ENCODE measurements at regions not wholly inside any gene's neighbourhood (a gene's known extent, or its start where the extent isn't known, plus 50 kb on each side); places are given as distances from the start of the nearest gene placed in this dataset.

DNA sequence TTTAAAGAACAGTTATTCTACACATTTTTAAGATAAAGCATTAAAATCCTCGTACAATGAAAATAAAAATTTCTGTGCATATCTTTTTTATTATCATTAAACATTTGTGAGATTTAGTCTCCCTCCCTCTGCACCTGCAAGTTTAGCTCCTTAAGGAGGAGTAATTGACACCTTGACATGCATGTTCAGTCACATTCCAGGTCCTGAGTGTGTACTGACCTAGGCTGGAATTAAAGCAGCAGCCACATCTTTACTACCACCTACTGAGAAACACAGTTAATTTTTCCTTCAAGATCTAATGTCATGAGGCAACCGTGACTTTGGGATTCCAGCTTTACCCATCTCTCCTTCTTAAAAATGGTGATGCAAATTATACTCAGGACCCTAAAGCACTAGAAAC is 123.1 kb upstream of the FREM2 start:
- intact Hi-C loops (cut with DNase I; ENCODE audit: low total_unique reads), result no loop called here
- Histone ChIP-seq H3K4me1 (no peaks in the 10 kb centered on the region), H3K27me3 (replicated peaks in 1 of 7) (no peaks in the 10 kb centered on the region), H3K27ac (no peak overlapping the region), H3K4me3 (no peak overlapping the region), H3K36me3 (no peaks in the 10 kb centered on the region), H3K9me3 (no peaks in the 10 kb centered on the region)
- 83 to 90% (median 87%) methylated on average over 2 of the region's 2 CpGs for WGBS, 5 donors
- no peak for DNase-seq
- no peak for TF ChIP-seq POLR2A (IDR thresholded peaks at IDR 0.05)

DNA sequence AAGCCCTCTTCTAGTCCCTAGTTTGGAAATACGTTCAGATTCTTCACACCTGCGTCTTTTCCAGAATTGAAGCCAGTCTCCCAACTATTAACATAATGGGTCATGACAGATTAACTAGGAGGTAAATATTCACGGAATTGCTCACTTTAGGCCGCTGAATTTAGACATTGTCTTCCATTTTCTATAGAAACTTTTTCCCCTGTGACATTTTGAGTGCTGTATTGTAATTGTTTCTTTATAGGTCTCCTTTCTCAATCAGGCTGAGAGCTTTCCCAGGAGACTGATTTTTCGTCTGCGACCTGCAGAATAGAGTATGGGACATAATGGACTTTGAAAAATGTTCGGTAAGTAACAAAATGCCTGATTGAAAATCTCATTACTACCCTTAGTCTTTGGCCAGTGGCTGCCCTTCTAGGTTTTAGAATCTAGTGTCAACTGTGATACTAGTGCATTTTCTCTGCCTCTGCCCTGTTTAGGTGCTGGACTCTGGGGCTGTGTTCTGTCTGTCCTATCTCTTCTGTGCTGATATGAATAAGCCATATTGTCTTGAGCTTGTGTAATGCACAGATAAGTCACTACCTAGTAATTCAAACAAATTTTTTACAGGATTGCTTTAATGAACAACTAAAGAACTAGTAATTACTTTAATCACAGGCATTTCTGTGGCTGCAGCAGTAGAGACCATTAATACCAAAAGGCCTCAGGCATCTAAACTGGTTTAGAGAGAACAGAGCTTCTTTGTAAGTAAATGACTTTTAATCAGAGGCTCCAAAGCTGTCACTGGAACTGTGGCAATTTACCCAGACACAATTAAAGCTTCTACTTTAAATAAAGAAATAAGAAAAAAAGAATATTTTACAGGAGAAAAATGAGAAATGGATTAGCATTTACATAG is 122.4 kb upstream of the FREM2 start:
- WGBS, 5 donors, result 78 to 87% (median 86%) methylated on average over 7 of the region's 7 CpGs
- intact Hi-C loops (cut with DNase I; ENCODE audit: low total_unique reads), result no loop called here

DNA sequence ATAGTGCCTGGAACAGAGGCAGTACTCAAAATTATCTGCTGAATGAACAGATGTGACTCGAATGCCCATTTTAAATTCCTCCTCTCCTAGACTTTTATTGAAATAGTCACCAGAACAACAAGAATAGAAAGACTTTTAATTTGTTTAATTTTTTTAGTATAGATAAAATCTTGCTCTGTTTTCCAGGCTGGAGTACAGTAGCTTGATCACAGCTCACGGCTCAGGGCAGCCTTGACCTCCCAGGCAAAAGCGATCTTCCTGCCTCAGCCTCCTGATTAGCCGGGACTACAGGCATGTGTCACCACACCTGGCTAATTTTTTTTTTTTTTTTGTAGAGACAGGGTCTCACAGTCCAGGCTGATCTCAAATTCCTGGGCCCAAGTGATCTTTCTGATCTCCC is 120.9 kb upstream of the FREM2 start:
- H3K27ac ChIP-seq, result no peak overlapping the region
- intact Hi-C loops (cut with DNase I; ENCODE audit: low total_unique reads), result no loop called here
- TF ChIP-seq POLR2A (IDR thresholded peaks at IDR 0.05), result no peak
- TF ChIP-seq, protein P1, sequence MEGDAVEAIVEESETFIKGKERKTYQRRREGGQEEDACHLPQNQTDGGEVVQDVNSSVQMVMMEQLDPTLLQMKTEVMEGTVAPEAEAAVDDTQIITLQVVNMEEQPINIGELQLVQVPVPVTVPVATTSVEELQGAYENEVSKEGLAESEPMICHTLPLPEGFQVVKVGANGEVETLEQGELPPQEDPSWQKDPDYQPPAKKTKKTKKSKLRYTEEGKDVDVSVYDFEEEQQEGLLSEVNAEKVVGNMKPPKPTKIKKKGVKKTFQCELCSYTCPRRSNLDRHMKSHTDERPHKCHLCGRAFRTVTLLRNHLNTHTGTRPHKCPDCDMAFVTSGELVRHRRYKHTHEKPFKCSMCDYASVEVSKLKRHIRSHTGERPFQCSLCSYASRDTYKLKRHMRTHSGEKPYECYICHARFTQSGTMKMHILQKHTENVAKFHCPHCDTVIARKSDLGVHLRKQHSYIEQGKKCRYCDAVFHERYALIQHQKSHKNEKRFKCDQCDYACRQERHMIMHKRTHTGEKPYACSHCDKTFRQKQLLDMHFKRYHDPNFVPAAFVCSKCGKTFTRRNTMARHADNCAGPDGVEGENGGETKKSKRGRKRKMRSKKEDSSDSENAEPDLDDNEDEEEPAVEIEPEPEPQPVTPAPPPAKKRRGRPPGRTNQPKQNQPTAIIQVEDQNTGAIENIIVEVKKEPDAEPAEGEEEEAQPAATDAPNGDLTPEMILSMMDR (IDR thresholded peaks at IDR 0.05 in 8 of 11, conservative IDR thresholded peaks at IDR 0.05 in 3 of 11), result no peak
- TF ChIP-seq POLR2AphosphoS5 (IDR thresholded peaks at IDR 0.05), result no peak
- H3K27me3 ChIP-seq (replicated peaks in 1 of 7), result no peaks in the 10 kb centered on the region
- 65 to 82% (median 76%) methylated on average over 4 of the region's 4 CpGs for WGBS, 5 donors
- no peaks in the 10 kb centered on the region for H3K36me3 ChIP-seq
- no peak for DNase-seq
- peaks cover 0 to 7% (median 0%) of the 10 kb centered on the region in 8 donors for H3K9me3 ChIP-seq
- H3K4me3 ChIP-seq, result no peak overlapping the region
- no peaks in the 10 kb centered on the region for H3K4me1 ChIP-seq

More for the DNA sequence above, 122.4 kb upstream of the FREM2 start:
- H3K4me1 ChIP-seq, result no peaks in the 10 kb centered on the region
- no peaks in the 10 kb centered on the region for H3K9me3 ChIP-seq
- no peak overlapping the region for H3K4me3 ChIP-seq
- DNase-seq, result no peak
- H3K27ac ChIP-seq, result no peak overlapping the region
- TF ChIP-seq POLR2AphosphoS5 (IDR thresholded peaks at IDR 0.05) (no peak), POLR2A (IDR thresholded peaks at IDR 0.05) (no peak)
- TF ChIP-seq, protein P1 (IDR thresholded peaks at IDR 0.05 in 8 of 11, conservative IDR thresholded peaks at IDR 0.05 in 3 of 11), result no peak
- no peaks in the 10 kb centered on the region for H3K36me3 ChIP-seq
- no peaks in the 10 kb centered on the region for H3K27me3 ChIP-seq (replicated peaks in 1 of 7)

DNA sequence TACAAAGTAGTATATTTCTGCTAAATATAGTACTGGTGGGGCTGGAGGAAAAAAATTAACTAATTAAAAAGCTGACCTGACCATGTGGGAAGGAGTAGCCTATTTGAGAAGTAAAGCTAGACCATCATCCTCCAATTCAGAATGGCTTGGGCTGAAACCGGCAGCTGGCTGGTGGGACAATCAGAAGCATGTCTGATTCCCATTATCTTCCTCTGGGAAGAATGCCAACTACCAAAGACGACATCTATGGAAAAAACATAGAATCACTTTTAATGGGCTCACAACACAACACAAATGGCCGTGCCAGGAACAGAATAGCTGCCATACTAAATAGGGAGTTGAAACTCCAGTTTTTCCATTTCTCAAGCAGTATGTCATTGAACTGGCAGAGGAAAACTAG is 120.4 kb upstream of the FREM2 start:
- no peak for DNase-seq
- WGBS, 5 donors, result 58 to 67% (median 63%) methylated on average over 3 of the region's 3 CpGs
- H3K9me3 ChIP-seq, result peaks cover 0 to 7% (median 0%) of the 10 kb centered on the region in 8 donors
- intact Hi-C loops (cut with DNase I; ENCODE audit: low total_unique reads), result no loop called here
- H3K4me1 ChIP-seq, result no peaks in the 10 kb centered on the region
- H3K27me3 ChIP-seq (replicated peaks in 1 of 7), result no peaks in the 10 kb centered on the region
- no peaks in the 10 kb centered on the region for H3K36me3 ChIP-seq
- H3K4me3 ChIP-seq, result no peak overlapping the region
- no peak overlapping the region for H3K27ac ChIP-seq
- TF ChIP-seq POLR2A (IDR thresholded peaks at IDR 0.05), result no peak
- no peak for TF ChIP-seq POLR2AphosphoS5 (IDR thresholded peaks at IDR 0.05)

DNA sequence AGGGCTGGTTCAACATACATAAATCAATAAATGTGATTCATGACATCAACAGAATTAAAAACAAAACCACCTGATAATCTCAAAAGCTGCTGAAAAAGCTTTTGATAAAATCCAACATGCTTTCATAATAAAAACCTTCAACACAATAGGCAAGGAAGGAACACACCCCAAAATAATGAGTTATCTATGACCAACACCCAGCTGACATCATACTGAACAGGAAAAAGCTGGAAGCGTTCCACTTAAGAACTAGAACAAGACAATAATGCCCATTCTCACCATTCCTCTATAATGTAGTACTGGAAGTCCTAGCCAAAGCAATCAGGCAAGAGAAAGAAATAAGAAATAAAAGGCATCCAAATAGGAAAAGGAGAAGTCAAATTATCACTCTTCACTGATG is 116.2 kb upstream of the FREM2 start:
- 31 to 73% (median 70%) methylated on average over 1 of the region's 1 CpG for WGBS, 5 donors
- no peak for DNase-seq
- Histone ChIP-seq H3K27ac (no peak overlapping the region), H3K4me3 (no peak overlapping the region), H3K9me3 (peaks cover 0 to 7% (median 0%) of the 10 kb centered on the region in 8 donors), H3K4me1 (no peaks in the 10 kb centered on the region), H3K36me3 (no peaks in the 10 kb centered on the region), H3K27me3 (replicated peaks in 1 of 7) (no peaks in the 10 kb centered on the region)
- TF ChIP-seq POLR2AphosphoS5 (IDR thresholded peaks at IDR 0.05) (no peak), POLR2A (IDR thresholded peaks at IDR 0.05) (no peak)
- TF ChIP-seq, protein P1 (IDR thresholded peaks at IDR 0.05 in 8 of 11, conservative IDR thresholded peaks at IDR 0.05 in 3 of 11), result no peak
- intact Hi-C loops (cut with DNase I; ENCODE audit: low total_unique reads), result no loop called here
